HepG2 (cell line): ENCODE measurements at regions not wholly inside any gene's neighbourhood (a gene's known extent, or its start where the extent isn't known, plus 50 kb on each side); places are given as distances from the start of the nearest gene placed in this dataset.

Experiments used
- ATAC-seq: fragments of 200-7000 bp; cut with Tn5 transposase; 3 replicates; pipeline ENCODE4 v1.9.1; 2020; ENCODE audit warnings: mild to moderate bottlenecking, moderate library complexity
- BruUV-seq: library from RNA; stranded (reverse); fragments of 400-500 nt; replicated peaks from 2 replicates; lab custom pipeline; 2021; lab: Mats Ljungman, UMichigan
- CTCF ChIA-PET: fragments of 300-600 bp; formaldehyde crosslinking; extraction: SDS; loops from one replicate; lab custom pipeline; 2021; ENCODE audit warnings: low total read pairs, inconsistent platforms, low intra/inter-chr PET ratio; lab: Yijun Ruan, JAX
- POLR2A ChIA-PET: fragments of 350-600 bp; sonication (Branson Sonifier 250); formaldehyde crosslinking; loops from one replicate; lab custom pipeline; 2020; ENCODE audit warnings: antibody characterized with exemption, inconsistent platforms; lab: Yijun Ruan, JAX
- DNase-seq: peaks from one replicate; pipeline ENCODE4 v3.0.0-alpha.2; 2015; ENCODE audit warnings: low spot score
- FAIRE-seq: peaks from 3 replicates; lab custom pipeline; 2011; peaks lifted over from hg19 to GRCh38; lab: Jason Lieb, UNC
- H2AFZ ChIP-seq: one replicate; pipeline ENCODE4 v1.6.1; 2011; ENCODE audit warnings: low read length, inconsistent platforms
- H3K27ac ChIP-seq: fragments of 300-600 bp; 3 replicates; pipeline ENCODE4 v1.8.0; 2011; ENCODE audit warnings: mixed run types, mild to moderate bottlenecking, mixed read lengths, low read length, inconsistent platforms; ENCODE audit not compliant: insufficient read depth; ENCODE audit errors: extremely low read length
- H3K27me3 ChIP-seq, 2 experiments: fragments of 200-600 bp in 1 of 2; 2 replicates in 1 of 2; 3 replicates in 1 of 2; pipeline versions ENCODE4 v1.6.0 to v1.8.0; 2011; ENCODE audit warnings: low read length in 2 of 2, mild to moderate bottlenecking in 2 of 2, moderate library complexity in 2 of 2, inconsistent platforms in 1 of 2; ENCODE audit not compliant: insufficient read depth in 2 of 2, control insufficient read depth in 1 of 2
- H3K36me3 ChIP-seq, 2 experiments: fragments of 200-600 bp in 1 of 2; replicated peaks in 1 of 2; 2 replicates in 1 of 2; 3 replicates in 1 of 2; pipeline versions ENCODE4 v1.5.1 to v1.8.0; 2011; ENCODE audit warnings: low read length in 2 of 2, inconsistent platforms in 1 of 2; ENCODE audit not compliant: insufficient read depth in 2 of 2, control insufficient read depth in 1 of 2
- H3K4me1 ChIP-seq: 2 replicates; pipeline ENCODE4 v1.5.1; 2012; ENCODE audit warnings: low read length, inconsistent platforms; ENCODE audit not compliant: insufficient read depth
- H3K4me2 ChIP-seq: 2 replicates; pipeline ENCODE4 v1.6.0; 2011; ENCODE audit warnings: low read depth, low read length, inconsistent platforms
- H3K4me3 ChIP-seq, 3 experiments: fragments of 200-600 bp in 1 of 3; sonication (generic), shearing (Covaris generic) in 1 of 3; replicated peaks in 1 of 3; 2 replicates each; pipeline ENCODE4 v1.5.1; 2011 to 2016; ENCODE audit warnings: low read length in 3 of 3, inconsistent platforms in 2 of 3, low read depth in 2 of 3, mild to moderate bottlenecking in 2 of 3, control low read depth in 1 of 3, mixed read lengths in 1 of 3; ENCODE audit not compliant: insufficient read depth in 1 of 3
- H3K79me2 ChIP-seq: one replicate; pipeline ENCODE4 v1.6.1; 2011; ENCODE audit warnings: low read length, inconsistent platforms; ENCODE audit not compliant: insufficient read depth
- H3K9ac ChIP-seq: 2 replicates; pipeline ENCODE4 v1.6.0; 2011; ENCODE audit warnings: mild to moderate bottlenecking, low read depth, low read length, inconsistent platforms; ENCODE audit not compliant: insufficient read depth
- H3K9me3 ChIP-seq: 2 replicates; pipeline ENCODE4 v1.5.1; 2012; ENCODE audit warnings: mild to moderate bottlenecking, low read length
- H4K20me1 ChIP-seq: 2 replicates; pipeline ENCODE4 v1.6.0; 2011; ENCODE audit warnings: inconsistent platforms, mild to moderate bottlenecking, low read length, moderate library complexity; ENCODE audit not compliant: insufficient read depth
- HNRNPL ChIP-seq: fragments of 200-400 bp; formaldehyde crosslinking; IDR thresholded peaks from 2 replicates; pipeline ENCODE4 v1.6.1; 2017; ENCODE audit warnings: mild to moderate bottlenecking, low read depth, low read length
- IKZF4 ChIP-seq: sonication (generic); formaldehyde crosslinking; IDR thresholded peaks from 2 replicates; pipeline ENCODE4 v1.5.1; 2020; ENCODE audit warnings: borderline replicate concordance, mild to moderate bottlenecking, low read depth, missing genetic modification reagents; ENCODE audit errors: not compliant biosample characterization
- MAF1 ChIP-seq: sonication (generic); formaldehyde crosslinking; IDR thresholded peaks from 2 replicates; pipeline ENCODE4 v1.5.0; 2020; ENCODE audit warnings: missing genetic modification reagents, borderline replicate concordance
- RCOR2 ChIP-seq: IDR thresholded peaks from 2 replicates; pipeline ENCODE4 v1.6.1; 2016; ENCODE audit warnings: missing biosample characterization, missing genetic modification reagents
- RNF2 ChIP-seq: fragments of 450-650 bp; conservative IDR thresholded peaks from 2 replicates; pipeline ENCODE4 v1.6.1; 2016; ENCODE audit warnings: low read depth
- SIN3A ChIP-seq: IDR thresholded peaks from 2 replicates; pipeline ENCODE4 v1.6.1; 2011; ENCODE audit warnings: low read depth, mild to moderate bottlenecking, control low read depth, low read length, borderline replicate concordance
- SOX6 ChIP-seq, 2 experiments: fragments of 450-650 bp in 1 of 2; sonication (generic) in 1 of 2; formaldehyde crosslinking in 1 of 2; IDR thresholded peaks; 2 replicates each; pipeline versions ENCODE4 v1.4.0 to v1.6.1; 2017 to 2020; ENCODE audit warnings: antibody characterized with exemption in 1 of 2, mild to moderate bottlenecking in 1 of 2, missing genetic modification reagents in 1 of 2
- TEAD2 ChIP-seq: sonication (generic); formaldehyde crosslinking; IDR thresholded peaks from 2 replicates; pipeline ENCODE4 v1.9.0; 2021; ENCODE audit warnings: missing genetic modification reagents
- TOPORS ChIP-seq: sonication (generic); formaldehyde crosslinking; IDR thresholded peaks from 2 replicates; pipeline ENCODE4 v1.8.0; 2023; ENCODE audit warnings: mild to moderate bottlenecking, missing genetic modification reagents
- ZFAT ChIP-seq: sonication (generic); formaldehyde crosslinking; conservative IDR thresholded peaks from 2 replicates; pipeline ENCODE4 v1.8.1; 2023; ENCODE audit warnings: missing genetic modification reagents, inconsistent platforms
- ZNF335 ChIP-seq: sonication (generic); formaldehyde crosslinking; IDR thresholded peaks from 2 replicates; pipeline ENCODE4 v1.4.0; 2020; ENCODE audit warnings: missing genetic modification reagents
- ZNF33A ChIP-seq: sonication (generic); formaldehyde crosslinking; IDR thresholded peaks from 2 replicates; pipeline ENCODE4 v1.5.1; 2020; ENCODE audit warnings: missing genetic modification reagents, mild to moderate bottlenecking, moderate library complexity, borderline replicate concordance
- WGBS: methylation state at CpG from one replicate; pipeline ENCODE4 v1.1.6; 2017; ENCODE audit warnings: low lambda C conversion rate; 5-methylcytosine and 5-hydroxymethylcytosine counted together
- in situ Hi-C: cut with HindIII; loops from 2 replicates; pipeline ENCODE4 v1.10.0; 2017; ENCODE audit warnings: low pct_unique_long_range_greater_than_20kb; ENCODE audit not compliant: extremely low pct_ligation_motif_present
- intact Hi-C: fragments of 100-400 bp; cut with micrococcal nuclease; formaldehyde crosslinking; loops from one replicate; pipeline ENCODE4 v1.10.0; 2022; ENCODE audit not compliant: unreplicated experiment
- TF ChIP-seq, protein P1 (sequence below): sonication (generic); formaldehyde crosslinking; IDR thresholded peaks from 2 replicates; pipeline ENCODE4 v1.5.0; 2020; ENCODE audit warnings: mild to moderate bottlenecking, missing genetic modification reagents
- TF ChIP-seq, protein P2 (sequence below): sonication (generic); formaldehyde crosslinking; IDR thresholded peaks from 2 replicates; pipeline ENCODE4 v1.5.1; 2020; ENCODE audit warnings: missing genetic modification reagents, mild to moderate bottlenecking, borderline replicate concordance
- TF ChIP-seq, protein P3 (sequence below): sonication (generic); formaldehyde crosslinking; IDR thresholded peaks from 2 replicates; pipeline ENCODE4 v1.5.0; 2020; ENCODE audit warnings: missing genetic modification reagents

DNA sequence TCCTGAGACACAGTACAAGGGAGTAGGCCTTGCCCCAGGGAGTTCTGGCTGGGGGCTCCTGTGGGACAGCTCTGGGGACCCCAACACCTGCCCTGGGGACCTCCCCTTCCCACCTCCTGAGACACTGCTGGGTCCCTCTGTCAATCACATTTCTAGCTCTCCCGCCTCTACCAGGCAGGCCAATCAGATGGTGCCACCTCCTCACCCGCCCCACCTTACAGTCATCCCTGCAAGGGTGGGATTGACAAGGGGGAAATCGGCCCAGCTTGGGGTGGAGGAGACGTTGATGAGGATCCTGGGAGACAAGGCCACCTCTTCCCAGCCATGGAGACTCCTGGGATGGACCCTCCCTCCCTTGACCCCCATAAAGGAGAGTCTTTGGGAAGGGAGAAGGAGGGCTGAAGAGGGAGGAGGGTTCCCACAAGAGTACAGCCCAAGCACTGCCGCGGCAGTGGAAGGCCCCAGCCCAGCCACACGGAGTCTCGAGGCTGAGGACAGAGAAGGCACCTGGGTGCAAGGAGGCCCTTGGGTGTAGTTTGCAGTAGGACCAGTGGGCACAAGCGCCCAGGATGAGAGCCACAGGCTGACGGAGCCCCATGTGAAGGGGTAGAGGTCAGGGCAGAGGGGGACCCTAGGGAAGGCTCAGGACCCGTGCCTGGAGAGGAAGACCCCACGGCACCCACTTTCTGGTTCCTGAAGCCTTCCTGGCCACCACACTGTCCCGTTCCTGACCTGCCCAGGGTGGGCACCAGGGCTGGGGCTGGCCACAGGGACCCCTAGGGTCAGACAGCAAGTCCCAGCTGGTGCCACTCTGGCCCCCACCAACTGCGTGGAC lies 109.9 kb upstream of the OTOS start (continued):
- no peak for TF ChIP-seq HNRNPL
- TF ChIP-seq ZNF335 = no peak

DNA sequence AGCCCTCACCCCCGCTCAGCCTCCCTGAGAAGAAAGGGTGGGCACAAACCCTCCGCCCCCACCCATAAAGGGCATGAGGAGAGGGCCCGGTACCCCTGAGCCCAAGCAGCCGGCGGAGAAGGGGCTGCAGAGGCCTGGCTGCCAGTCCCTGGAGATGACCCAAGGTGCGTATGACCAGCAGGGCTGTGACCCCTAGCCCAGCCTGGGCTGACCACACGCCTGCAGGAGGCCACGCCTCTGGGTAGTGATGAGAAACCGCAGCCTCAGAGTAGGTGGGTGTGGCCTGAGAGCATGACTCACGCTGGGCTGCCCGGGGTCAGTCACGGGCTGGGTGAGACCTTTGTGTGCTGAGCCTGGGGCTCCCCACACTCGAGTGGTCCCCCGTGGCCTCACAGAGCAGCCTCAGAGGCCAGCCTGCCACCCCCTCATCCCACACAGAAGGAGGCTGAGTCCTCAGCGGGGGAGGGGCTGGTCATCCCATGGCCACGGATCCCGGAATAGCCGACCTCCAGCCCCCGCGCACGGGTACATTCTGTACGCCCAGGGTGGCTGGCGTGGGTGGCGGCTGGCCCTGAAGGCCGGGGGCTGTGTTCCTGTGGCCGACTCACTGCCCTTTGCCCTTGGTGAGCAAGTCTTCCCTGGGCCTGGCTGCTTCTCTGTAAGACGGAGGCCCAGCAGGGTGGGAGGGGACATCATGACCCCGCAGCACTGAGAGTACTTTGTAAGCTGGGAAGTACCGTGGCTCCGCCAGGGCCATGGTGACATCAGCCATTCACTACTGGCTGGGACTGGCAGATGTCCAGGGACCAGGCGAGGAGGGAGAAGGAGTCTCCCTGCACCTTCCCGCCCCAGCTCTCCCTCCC lies 110.8 kb upstream of the OTOS start:
- POLR2A ChIA-PET = interaction anchor here (0.6 to 1.9 kb wide), 14 partner anchors 9 to 329 kb away, joined by 3 to 6 read pairs (median 3); partner anchors contain the start of gene GPC1
- Histone ChIP-seq H3K9ac (peak overlapping the region; percentile 83), H3K27me3 (no peaks in the 10 kb centered on the region; a peak in 1 of 5 replicates), H3K4me2 (peak overlapping the region; percentile 86), H3K36me3 (no peaks in the 10 kb centered on the region), H4K20me1 (no peaks in the 10 kb centered on the region), H2AFZ (no peak overlapping the region), H3K79me2 (peaks cover 9% of the 10 kb centered on the region), H3K4me3 (peak overlapping the region; percentile 45 to 78 (median 53)), H3K9me3 (no peaks in the 10 kb centered on the region), H3K27ac (peak overlapping the region; percentile 68), H3K4me1 (peaks cover 67% of the 10 kb centered on the region)
- CTCF ChIA-PET = no interaction called here
- ATAC-seq = peak; percentile 89
- 0% methylated on average over 7 of the region's 32 CpGs for WGBS
- FAIRE-seq = peak; percentile 86
- intact Hi-C loops (loop anchor here (2.0 to 5.0 kb wide), 2 partner anchors 18 to 186 kb away; partner anchors contain the start of gene GPC1), in situ Hi-C loops (no loop called here)
- BruUV-seq = TSS peak; percentile 91
- DNase-seq = peak; percentile 94
- TF ChIP-seq, protein P1, sequence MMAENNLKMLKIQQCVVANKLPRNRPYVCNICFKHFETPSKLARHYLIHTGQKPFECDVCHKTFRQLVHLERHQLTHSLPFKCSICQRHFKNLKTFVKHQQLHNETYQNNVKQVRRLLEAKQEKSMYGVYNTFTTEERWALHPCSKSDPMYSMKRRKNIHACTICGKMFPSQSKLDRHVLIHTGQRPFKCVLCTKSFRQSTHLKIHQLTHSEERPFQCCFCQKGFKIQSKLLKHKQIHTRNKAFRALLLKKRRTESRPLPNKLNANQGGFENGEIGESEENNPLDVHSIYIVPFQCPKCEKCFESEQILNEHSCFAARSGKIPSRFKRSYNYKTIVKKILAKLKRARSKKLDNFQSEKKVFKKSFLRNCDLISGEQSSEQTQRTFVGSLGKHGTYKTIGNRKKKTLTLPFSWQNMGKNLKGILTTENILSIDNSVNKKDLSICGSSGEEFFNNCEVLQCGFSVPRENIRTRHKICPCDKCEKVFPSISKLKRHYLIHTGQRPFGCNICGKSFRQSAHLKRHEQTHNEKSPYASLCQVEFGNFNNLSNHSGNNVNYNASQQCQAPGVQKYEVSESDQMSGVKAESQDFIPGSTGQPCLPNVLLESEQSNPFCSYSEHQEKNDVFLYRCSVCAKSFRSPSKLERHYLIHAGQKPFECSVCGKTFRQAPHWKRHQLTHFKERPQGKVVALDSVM (CRISPR knock-in tag) = peak; percentile 85
- TF ChIP-seq TOPORS (CRISPR knock-in tag) (no peak), RCOR2 (CRISPR knock-in tag) (peak; percentile 78; the same call in 1 of the 2 replicates), TEAD2 (CRISPR knock-in tag) (no peak), SOX6 (IDR thresholded peaks at IDR 0.05) (no peak), SOX6 (CRISPR knock-in tag; IDR thresholded peaks at IDR 0.05) (peak; percentile 95), SIN3A (peak; percentile 84; the same call in 1 of the 2 replicates), ZFAT (CRISPR knock-in tag) (no peak), MAF1 (no peak), RNF2 (0 out of 2 replicates have a peak, but pooled peaks have one; percentile 36), ZNF33A (no peak), IKZF4 (CRISPR knock-in tag) (no peak)
- TF ChIP-seq, protein P2, sequence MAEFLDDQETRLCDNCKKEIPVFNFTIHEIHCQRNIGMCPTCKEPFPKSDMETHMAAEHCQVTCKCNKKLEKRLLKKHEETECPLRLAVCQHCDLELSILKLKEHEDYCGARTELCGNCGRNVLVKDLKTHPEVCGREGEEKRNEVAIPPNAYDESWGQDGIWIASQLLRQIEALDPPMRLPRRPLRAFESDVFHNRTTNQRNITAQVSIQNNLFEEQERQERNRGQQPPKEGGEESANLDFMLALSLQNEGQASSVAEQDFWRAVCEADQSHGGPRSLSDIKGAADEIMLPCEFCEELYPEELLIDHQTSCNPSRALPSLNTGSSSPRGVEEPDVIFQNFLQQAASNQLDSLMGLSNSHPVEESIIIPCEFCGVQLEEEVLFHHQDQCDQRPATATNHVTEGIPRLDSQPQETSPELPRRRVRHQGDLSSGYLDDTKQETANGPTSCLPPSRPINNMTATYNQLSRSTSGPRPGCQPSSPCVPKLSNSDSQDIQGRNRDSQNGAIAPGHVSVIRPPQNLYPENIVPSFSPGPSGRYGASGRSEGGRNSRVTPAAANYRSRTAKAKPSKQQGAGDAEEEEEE = peak; percentile 91; the same call in 1 of the 2 replicates
- TF ChIP-seq, protein P3, sequence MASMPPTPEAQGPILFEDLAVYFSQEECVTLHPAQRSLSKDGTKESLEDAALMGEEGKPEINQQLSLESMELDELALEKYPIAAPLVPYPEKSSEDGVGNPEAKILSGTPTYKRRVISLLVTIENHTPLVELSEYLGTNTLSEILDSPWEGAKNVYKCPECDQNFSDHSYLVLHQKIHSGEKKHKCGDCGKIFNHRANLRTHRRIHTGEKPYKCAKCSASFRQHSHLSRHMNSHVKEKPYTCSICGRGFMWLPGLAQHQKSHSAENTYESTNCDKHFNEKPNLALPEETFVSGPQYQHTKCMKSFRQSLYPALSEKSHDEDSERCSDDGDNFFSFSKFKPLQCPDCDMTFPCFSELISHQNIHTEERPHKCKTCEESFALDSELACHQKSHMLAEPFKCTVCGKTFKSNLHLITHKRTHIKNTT = no peak
